Choroid plexus epithelial cell (primary cell): ENCODE measurements at regions not wholly inside any gene's neighbourhood (a gene's known extent, or its start where the extent isn't known, plus 50 kb on each side); places are given as distances from the start of the nearest gene placed in this dataset.
A peak's percentile ranks its signal among the peaks of the same experiment; 100 is the strongest.

Experiments
- DNase-seq: peaks from one replicate; pipeline ENCODE4 v3.0.0-alpha.2; 2010; ENCODE audit warnings: low read depth
- H3K4me3 ChIP-seq: 2 replicates; pipeline ENCODE4 v1.5.1; 2011; ENCODE audit warnings: low read depth, mild to moderate bottlenecking, control low read depth, low read length, moderate library complexity
- TF ChIP-seq, protein P1 (sequence below): conservative IDR thresholded peaks from 2 replicates; pipeline ENCODE4 v1.5.1; 2011; ENCODE audit warnings: low read depth, mild to moderate bottlenecking, control low read depth, inconsistent platforms, low read length, moderate library complexity

DNA sequence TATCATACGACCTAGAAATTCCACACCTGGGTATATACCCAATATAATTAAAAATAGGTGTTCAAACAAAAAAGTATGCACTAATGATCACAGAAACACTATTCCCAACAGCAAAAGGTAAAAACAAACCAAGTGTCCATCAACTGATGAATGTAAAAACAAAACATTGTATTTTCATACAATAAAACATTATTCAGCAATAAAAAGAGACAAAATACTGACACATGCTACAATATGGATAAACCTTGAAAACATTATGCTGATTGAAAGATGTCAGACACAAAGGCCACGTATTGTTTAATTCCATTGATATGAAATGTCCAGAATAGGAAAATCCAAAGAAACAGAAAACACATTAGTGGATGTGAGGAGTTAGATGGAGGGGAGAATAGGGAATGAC, 71.0 kb downstream of the RPL22L1 start:
- no peak for DNase-seq
- TF ChIP-seq, protein P1, sequence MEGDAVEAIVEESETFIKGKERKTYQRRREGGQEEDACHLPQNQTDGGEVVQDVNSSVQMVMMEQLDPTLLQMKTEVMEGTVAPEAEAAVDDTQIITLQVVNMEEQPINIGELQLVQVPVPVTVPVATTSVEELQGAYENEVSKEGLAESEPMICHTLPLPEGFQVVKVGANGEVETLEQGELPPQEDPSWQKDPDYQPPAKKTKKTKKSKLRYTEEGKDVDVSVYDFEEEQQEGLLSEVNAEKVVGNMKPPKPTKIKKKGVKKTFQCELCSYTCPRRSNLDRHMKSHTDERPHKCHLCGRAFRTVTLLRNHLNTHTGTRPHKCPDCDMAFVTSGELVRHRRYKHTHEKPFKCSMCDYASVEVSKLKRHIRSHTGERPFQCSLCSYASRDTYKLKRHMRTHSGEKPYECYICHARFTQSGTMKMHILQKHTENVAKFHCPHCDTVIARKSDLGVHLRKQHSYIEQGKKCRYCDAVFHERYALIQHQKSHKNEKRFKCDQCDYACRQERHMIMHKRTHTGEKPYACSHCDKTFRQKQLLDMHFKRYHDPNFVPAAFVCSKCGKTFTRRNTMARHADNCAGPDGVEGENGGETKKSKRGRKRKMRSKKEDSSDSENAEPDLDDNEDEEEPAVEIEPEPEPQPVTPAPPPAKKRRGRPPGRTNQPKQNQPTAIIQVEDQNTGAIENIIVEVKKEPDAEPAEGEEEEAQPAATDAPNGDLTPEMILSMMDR: no peak
- no peak overlapping the region for H3K4me3 ChIP-seq

DNA sequence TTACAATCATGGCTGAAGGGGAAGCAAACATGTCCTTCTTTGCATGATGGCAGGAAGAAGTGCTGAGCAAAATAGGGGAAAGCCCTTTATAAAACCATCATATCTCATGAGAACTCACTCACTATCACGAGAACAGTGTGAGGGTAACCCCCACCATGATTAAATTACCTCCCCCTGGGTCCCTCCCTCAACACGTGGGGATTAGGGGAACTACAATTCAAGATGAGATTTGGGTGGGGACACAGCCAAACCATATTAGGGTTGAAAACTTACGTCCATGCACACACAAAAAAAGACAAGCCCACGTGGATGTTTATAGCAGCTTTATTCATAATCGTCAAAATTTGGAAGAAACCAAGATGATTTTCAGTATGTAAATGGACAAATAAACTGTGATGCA, 72.3 kb downstream of the RPL22L1 start:
- H3K4me3 ChIP-seq: no peak overlapping the region
- DNase-seq: no peak
- TF ChIP-seq, protein P1: no peak

DNA sequence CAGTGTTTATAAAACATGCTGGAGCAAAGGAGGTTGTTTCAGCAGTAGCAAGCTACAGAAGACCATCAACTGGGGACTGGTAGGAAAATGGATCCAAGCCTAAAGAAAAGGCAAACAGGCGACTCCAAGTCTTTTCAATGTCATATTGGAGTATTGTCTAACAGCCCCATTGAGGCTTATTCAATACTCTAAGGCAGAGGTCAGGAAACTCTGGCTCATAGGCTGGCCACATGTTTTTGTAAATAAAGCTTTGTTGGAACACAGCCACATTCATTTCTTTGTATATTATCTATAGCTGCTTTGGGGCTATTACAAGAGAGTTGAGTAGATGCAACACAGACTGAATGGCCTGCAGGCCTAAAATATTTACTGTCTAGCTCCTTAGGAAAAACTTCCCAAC, 77.5 kb downstream of the RPL22L1 start:
- peak; percentile 39 for DNase-seq
- TF ChIP-seq, protein P1: no peak
- H3K4me3 ChIP-seq: no peak overlapping the region

DNA sequence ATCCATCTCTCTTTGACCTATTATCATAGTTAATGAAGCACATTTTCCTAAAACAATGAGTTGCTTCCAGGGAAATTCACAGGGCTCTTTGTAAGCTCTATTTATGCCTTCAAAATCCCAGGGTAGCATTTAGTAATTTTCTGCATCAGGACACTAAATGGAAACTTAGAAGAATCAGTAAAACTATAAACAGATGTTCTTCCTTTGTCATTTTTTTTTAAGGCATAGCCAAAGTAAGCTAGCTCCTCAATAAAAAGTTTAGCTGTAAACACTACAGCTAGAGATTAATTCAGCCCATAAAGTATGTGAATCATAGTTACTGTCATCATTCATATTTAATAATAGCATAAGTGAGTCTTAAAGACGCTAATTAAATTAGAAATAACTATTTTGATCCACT, 79.3 kb downstream of the RPL22L1 start:
- TF ChIP-seq, protein P1: no peak
- no peak overlapping the region for H3K4me3 ChIP-seq
- no peak for DNase-seq

DNA sequence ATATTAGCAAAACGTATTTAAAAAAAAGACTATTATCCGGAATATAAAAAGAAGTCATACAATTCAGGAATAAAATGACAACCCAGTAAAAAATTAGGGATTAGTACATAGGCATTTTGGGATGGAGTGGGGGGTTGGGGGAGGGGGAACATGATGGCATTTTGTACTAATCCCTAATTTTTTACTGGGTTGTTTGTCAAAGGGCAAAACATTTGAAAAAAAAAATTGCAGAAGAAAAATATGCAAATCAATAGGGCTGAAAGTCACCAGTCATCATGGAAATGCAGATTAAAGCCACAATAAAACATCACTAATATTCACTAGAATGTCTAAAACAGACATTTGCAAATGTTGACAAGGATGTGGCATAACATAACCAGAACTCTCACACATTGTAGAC, 82.5 kb downstream of the RPL22L1 start:
- TF ChIP-seq, protein P1: no peak
- H3K4me3 ChIP-seq: no peak overlapping the region
- no peak for DNase-seq

DNA sequence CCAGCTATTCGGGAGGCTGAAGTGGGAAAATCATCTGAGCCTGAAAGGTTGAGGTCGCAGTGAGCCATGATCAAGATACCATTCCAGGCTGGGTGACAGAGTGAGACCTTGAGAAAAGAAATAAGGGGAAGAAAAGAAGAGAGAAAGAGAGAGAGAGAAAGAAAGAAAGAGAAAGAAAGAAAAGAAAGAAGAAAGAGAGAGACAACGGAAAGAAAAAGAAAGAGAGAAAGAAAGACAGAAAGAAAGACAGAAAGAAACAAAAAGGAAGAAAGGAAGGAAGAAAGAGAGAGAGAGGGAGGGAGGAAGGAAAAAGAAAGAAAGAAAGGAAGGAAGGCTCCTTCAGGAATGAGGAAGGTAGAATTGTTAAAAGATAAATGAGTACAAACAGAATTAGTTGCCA, 84.5 kb downstream of the RPL22L1 start:
- TF ChIP-seq, protein P1: no peak
- no peak overlapping the region for H3K4me3 ChIP-seq
- no peak for DNase-seq

DNA sequence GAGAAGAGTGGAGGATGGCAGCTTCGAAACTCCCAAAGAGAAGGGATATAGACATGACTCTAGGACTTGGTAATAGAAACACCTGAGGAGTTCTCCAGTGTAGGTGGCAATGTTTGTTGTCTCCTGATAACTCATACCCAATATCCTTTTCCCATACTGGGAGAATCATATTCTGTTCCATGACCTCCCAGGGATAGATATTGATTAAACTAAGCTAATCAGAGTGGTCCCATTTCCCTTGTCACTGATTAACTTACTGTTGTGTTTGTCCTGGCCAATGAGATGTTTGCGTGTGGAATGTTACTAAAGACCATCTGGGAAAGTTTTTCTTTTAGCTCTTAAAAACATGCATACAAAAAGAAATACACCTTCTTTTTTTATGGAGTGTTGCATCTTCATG, 85.6 kb downstream of the RPL22L1 start:
- TF ChIP-seq, protein P1: no peak
- DNase-seq: no peak
- no peak overlapping the region for H3K4me3 ChIP-seq
